GM12878 (cell line): ENCODE measurements at regions not wholly inside any gene's neighbourhood (a gene's known extent, or its start where the extent isn't known, plus 50 kb on each side); places are given as distances from the start of the nearest gene placed in this dataset.

ENCODE experiments used
- CHD4 ChIP-seq: fragments of 200-600 bp; sonication (generic); IDR thresholded peaks from 2 replicates; pipeline ENCODE4 v1.6.1; 2016; ENCODE audit warnings: mild to moderate bottlenecking
- CTCF ChIP-seq, 3 experiments: IDR thresholded peaks in 2 of 3; conservative IDR thresholded peaks in 1 of 3; 2 replicates each; pipeline ENCODE4 v1.5.1; 2011; ENCODE audit warnings: low read depth in 3 of 3, low read length in 3 of 3, mild to moderate bottlenecking in 3 of 3, control low read depth in 2 of 3, moderate library complexity in 2 of 3, inconsistent platforms in 1 of 3, mixed read lengths in 1 of 3; ENCODE audit not compliant: control insufficient read depth in 2 of 3, insufficient read depth in 1 of 3; ENCODE audit errors: extremely low read depth in 1 of 3
- ELK1 ChIP-seq: IDR thresholded peaks from 2 replicates; pipeline ENCODE4 v1.6.1; 2012; ENCODE audit warnings: low read depth, low read length, improper control_type of control experiment
- FOXM1 ChIP-seq: IDR thresholded peaks from 2 replicates; pipeline ENCODE4 v1.6.1; 2012; ENCODE audit warnings: low read depth, mild to moderate bottlenecking, inconsistent platforms, low read length, moderate library complexity
- HDAC6 ChIP-seq: fragments of 200-600 bp; sonication (generic); IDR thresholded peaks from one replicate; pipeline ENCODE4 v1.8.0; 2017; ENCODE audit warnings: antibody characterized with exemption; ENCODE audit not compliant: unreplicated experiment
- MAX ChIP-seq: IDR thresholded peaks from 2 replicates; pipeline ENCODE4 v1.6.1; 2012; ENCODE audit warnings: low read depth, low read length, improper control_type of control experiment
- PML ChIP-seq: IDR thresholded peaks from 2 replicates; pipeline ENCODE4 v1.6.1; 2012; ENCODE audit warnings: low read length, inconsistent platforms
- POLR2A ChIP-seq: IDR thresholded peaks from 2 replicates; pipeline ENCODE4 v1.6.1; 2011; ENCODE audit warnings: low read depth, mild to moderate bottlenecking, low read length
- POLR2AphosphoS5 ChIP-seq: IDR thresholded peaks from 2 replicates; pipeline ENCODE4 v1.6.1; 2011; ENCODE audit warnings: mild to moderate bottlenecking, low read length, inconsistent platforms
- RAD21 ChIP-seq: IDR thresholded peaks from 2 replicates; pipeline ENCODE4 v1.6.1; 2011; ENCODE audit warnings: mild to moderate bottlenecking, low read depth, low read length, moderate library complexity; ENCODE audit not compliant: insufficient read depth
- SREBF1 ChIP-seq: IDR thresholded peaks from 2 replicates; pipeline ENCODE4 v1.6.1; 2012; ENCODE audit warnings: mild to moderate bottlenecking, low read length
- SUZ12 ChIP-seq: fragments of 200-600 bp; sonication (generic); IDR thresholded peaks from one replicate; pipeline ENCODE4 v1.6.1; 2018; ENCODE audit warnings: antibody characterized with exemption, mild to moderate bottlenecking; ENCODE audit not compliant: unreplicated experiment

GRCh38 chr2:57973621-57974186 is 72.9 kb upstream of the VRK2 start:
- TF ChIP-seq CHD4 = no peak
- TF ChIP-seq ELK1 = no peak
- TF ChIP-seq POLR2A = no peak
- TF ChIP-seq HDAC6 = no peak
- TF ChIP-seq SUZ12 = no peak
- no peak for TF ChIP-seq POLR2AphosphoS5
- TF ChIP-seq MAX = no peak
- no peak for TF ChIP-seq RAD21
- TF ChIP-seq CTCF (IDR thresholded peaks at IDR 0.05 in 2 of 3, conservative IDR thresholded peaks at IDR 0.05 in 1 of 3; ENCODE audit: control insufficient read depth in 2 of 3, extremely low read depth in 1 of 3, insufficient read depth in 1 of 3, low read depth in 3 of 3, low read length in 3 of 3) = no peak
- TF ChIP-seq PML = no peak
- TF ChIP-seq SREBF1 = no peak
- no peak for TF ChIP-seq FOXM1
